Activated CD4-positive, CD25-positive, alpha-beta regulatory T cell (primary cell): ENCODE measurements at regions not wholly inside any gene's neighbourhood (a gene's known extent, or its start where the extent isn't known, plus 50 kb on each side); places are given as distances from the start of the nearest gene placed in this dataset.

Experiments
- DNase-seq, 4 experiments: peaks; one replicate each; lab custom pipeline; 2025; lab: John Stamatoyannopoulos, UW

GRCh38 chr2:220433131-220433530, 805.7 kb downstream of the SLC4A3 start:
- no peak for DNase-seq

GRCh38 chr2:220434385-220434784, 807.0 kb downstream of the SLC4A3 start:
- no peak for DNase-seq

- DNase-seq, result no peak
Observed at GRCh38 chr2:220437938-220438337, 810.5 kb downstream of the SLC4A3 start.

- DNase-seq, result no peak
Observed at GRCh38 chr2:220440731-220441130, 813.3 kb downstream of the SLC4A3 start.

GRCh38 chr2:220441404-220441803, 814.0 kb downstream of the SLC4A3 start:
- no peak for DNase-seq

GRCh38 chr2:220442012-220442411, 814.6 kb downstream of the SLC4A3 start:
- no peak for DNase-seq

- DNase-seq, result no peak
Observed at GRCh38 chr2:220445429-220446105, 818.1 kb downstream of the SLC4A3 start.

- DNase-seq, result no peak
Observed at GRCh38 chr2:220446106-220446712, 818.8 kb downstream of the SLC4A3 start.

GRCh38 chr2:220450846-220451245, 823.4 kb downstream of the SLC4A3 start:
- no peak for DNase-seq

- DNase-seq, result no peak
Observed at GRCh38 chr2:220451438-220451837, 824.0 kb downstream of the SLC4A3 start.

- DNase-seq, result no peak
Observed at GRCh38 chr2:220452561-220452960, 825.1 kb downstream of the SLC4A3 start.

- no peak for DNase-seq
Observed at GRCh38 chr2:220455351-220455990, 828.0 kb downstream of the SLC4A3 start.

- no peak for DNase-seq
Observed at GRCh38 chr2:220458051-220458450, 830.6 kb downstream of the SLC4A3 start.

GRCh38 chr2:220460257-220460985, 833.0 kb downstream of the SLC4A3 start:
- DNase-seq, result no peak

- DNase-seq, result no peak
Observed at GRCh38 chr2:220463876-220464275, 836.4 kb downstream of the SLC4A3 start.

GRCh38 chr2:220465700-220466099, 838.3 kb downstream of the SLC4A3 start:
- no peak for DNase-seq

GRCh38 chr2:220466251-220466691, 838.8 kb downstream of the SLC4A3 start:
- DNase-seq, result no peak

GRCh38 chr2:220469201-220469600, 841.8 kb downstream of the SLC4A3 start:
- DNase-seq, result no peak

GRCh38 chr2:220473611-220474010, 846.2 kb downstream of the SLC4A3 start:
- DNase-seq, result no peak

- no peak for DNase-seq
Observed at GRCh38 chr2:220476877-220477276, 849.4 kb downstream of the SLC4A3 start.

GRCh38 chr2:220478305-220479058, 851.1 kb downstream of the SLC4A3 start:
- DNase-seq, result no peak

- DNase-seq, result no peak
Observed at GRCh38 chr2:220482716-220483115, 855.3 kb downstream of the SLC4A3 start.
